EH (cell line): ENCODE measurements at regions not wholly inside any gene's neighbourhood (a gene's known extent, or its start where the extent isn't known, plus 50 kb on each side); places are given as distances from the start of the nearest gene placed in this dataset.

Experiments used
- DNase-seq: peaks from one replicate; pipeline ENCODE4 v3.0.0-alpha.2; 2015; ENCODE audit warnings: low read depth

GRCh38 chr15:62749036-62749815, 293.3 kb upstream of the TPM1 start:
- peak; percentile 68 for DNase-seq

- no peak for DNase-seq
Measured at GRCh38 chr15:62750471-62750870, 292.1 kb upstream of the TPM1 start.

- peak; percentile 76 for DNase-seq
Measured at GRCh38 chr15:62752657-62753517, 289.7 kb upstream of the TPM1 start.

- no peak for DNase-seq
Measured at GRCh38 chr15:62753518-62754221, 288.9 kb upstream of the TPM1 start.

GRCh38 chr15:62756326-62756994, 286.1 kb upstream of the TPM1 start:
- DNase-seq, result no peak

- DNase-seq, result no peak
Measured at GRCh38 chr15:62756995-62757360, 285.6 kb upstream of the TPM1 start.

- DNase-seq, result no peak
Measured at GRCh38 chr15:62757535-62757934, 285.0 kb upstream of the TPM1 start.

GRCh38 chr15:62758126-62758951, 284.2 kb upstream of the TPM1 start:
- DNase-seq, result peak; percentile 97

GRCh38 chr15:62758952-62759349, 283.6 kb upstream of the TPM1 start:
- no peak for DNase-seq

- DNase-seq, result no peak
Measured at GRCh38 chr15:62760538-62760937, 282.0 kb upstream of the TPM1 start.

GRCh38 chr15:62765916-62766315, 276.6 kb upstream of the TPM1 start:
- no peak for DNase-seq

- DNase-seq, result no peak
Measured at GRCh38 chr15:62766599-62766998, 275.9 kb upstream of the TPM1 start.

- DNase-seq, result peak; percentile 90
Measured at GRCh38 chr15:62769604-62770003, 272.9 kb upstream of the TPM1 start.

- DNase-seq, result peak; percentile 23
Measured at GRCh38 chr15:62770111-62770660, 272.4 kb upstream of the TPM1 start.

GRCh38 chr15:62770752-62771151, 271.8 kb upstream of the TPM1 start:
- DNase-seq, result peak; percentile 92

- DNase-seq, result peak; percentile 26
Measured at GRCh38 chr15:62771234-62771633, 271.3 kb upstream of the TPM1 start.

GRCh38 chr15:62773369-62774165, 269.0 kb upstream of the TPM1 start:
- DNase-seq, result no peak

- DNase-seq, result no peak
Measured at GRCh38 chr15:62775932-62776331, 266.6 kb upstream of the TPM1 start.

- peak; percentile 90 for DNase-seq
Measured at GRCh38 chr15:62777671-62778070, 264.9 kb upstream of the TPM1 start.
